ENCODE measurements at regions not wholly inside any gene's neighbourhood (a gene's known extent, or its start where the extent isn't known, plus 50 kb on each side); places are given as distances from the start of the nearest gene placed in this dataset.
"Not testable (repeated sequence)": the region's sequence is repeated elsewhere in the genome, so short reads cannot be mapped to it uniquely, and the experiment has no call there.

DNA sequence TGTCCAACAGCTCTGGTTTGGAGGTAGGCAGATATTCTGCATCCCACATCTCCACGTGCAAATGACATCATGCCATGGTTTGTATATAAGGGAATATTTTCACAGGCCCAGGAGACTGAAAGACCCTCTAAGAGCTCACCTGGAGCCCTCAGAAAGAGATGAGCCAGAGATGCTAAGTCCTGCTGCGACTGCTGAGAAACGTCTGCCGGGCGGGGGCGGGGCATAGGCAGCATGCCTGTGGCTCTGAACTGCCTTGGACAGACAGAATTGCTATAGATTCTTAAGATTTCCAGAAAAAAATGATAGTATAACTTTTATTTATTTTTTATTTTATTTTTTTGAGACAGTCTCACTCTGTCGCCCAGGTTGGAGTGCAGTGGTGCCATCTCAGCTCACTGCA, 64.2 kb upstream of the METTL9 start:
- not testable (repeated sequence) for DNase-seq

GRCh38 chr16:21536740-21537139, 62.6 kb upstream of the METTL9 start:
- not testable (repeated sequence) for DNase-seq

- not testable (repeated sequence) for DNase-seq
Observed at GRCh38 chr16:21537598-21537997, 61.8 kb upstream of the METTL9 start.

GRCh38 chr16:21539107-21539618, 60.2 kb upstream of the METTL9 start:
- DNase-seq: not testable (repeated sequence)

DNA sequence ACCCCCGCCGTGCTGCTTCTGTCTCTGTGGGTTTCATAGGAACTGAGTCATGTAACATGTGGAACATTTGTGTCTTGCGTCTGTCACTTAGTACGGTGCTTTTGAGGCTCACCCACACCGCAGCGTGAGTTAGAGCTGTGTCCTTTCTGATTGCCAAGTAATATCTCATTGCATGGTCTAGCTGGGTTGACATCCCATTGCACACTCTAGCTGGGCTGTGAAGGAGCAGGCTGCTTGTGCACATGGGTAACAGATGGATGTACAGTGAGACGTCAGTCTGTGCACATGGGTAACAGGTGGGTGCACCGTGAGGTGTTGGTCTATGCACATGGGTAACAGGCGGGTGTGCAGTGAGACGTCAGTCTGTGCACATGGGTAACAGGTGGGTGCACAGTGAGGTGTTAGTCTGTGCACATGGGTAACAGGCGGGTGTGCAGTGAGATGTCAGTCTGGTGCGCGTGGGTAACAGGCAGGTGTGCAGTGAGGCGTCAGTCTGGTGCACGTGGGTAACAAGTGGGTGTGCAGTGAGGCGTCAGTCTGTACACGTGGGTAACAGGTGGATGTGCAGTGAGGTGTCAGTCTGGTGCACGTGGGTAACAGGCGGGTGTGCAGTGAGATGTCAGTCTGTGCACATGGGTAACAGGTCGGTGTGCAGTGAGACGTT, 58.5 kb upstream of the METTL9 start:
- not testable (repeated sequence) for DNase-seq

GRCh38 chr16:21541611-21542051, 57.7 kb upstream of the METTL9 start:
- not testable (repeated sequence) for DNase-seq

- not testable (repeated sequence) for DNase-seq
Observed at GRCh38 chr16:21542075-21542474, 57.3 kb upstream of the METTL9 start.

DNA sequence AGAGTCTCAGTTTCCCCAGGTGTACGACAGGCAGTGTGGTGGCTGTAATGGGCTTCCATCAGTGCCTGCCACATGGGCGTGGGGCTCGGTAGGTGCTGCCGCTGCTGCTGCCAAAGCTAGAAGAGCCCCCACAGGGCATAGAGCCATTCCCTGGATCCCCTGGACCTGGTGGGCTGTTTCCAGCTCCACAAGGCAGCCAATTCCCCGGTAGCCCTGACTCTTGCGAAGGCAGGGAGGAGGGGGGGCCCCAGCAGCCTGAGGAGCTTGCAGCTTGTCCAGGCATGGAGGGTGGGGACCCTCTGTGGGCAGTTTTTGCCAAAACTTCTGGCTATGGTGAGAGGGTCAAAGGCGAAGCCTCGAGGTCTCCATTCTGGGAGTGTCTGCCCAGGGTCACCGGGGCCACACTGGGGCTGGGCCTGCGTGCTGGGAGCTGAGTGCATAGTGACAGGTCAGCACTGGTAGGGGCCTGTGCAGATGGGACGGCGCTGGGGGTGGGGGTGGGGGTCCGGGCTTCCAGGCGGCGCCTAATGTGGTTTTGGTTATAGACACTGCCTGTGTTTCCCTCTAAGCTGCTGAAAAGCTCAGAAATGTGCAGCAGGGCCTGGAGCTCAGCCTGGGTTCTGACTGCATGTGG, 56.8 kb upstream of the METTL9 start:
- DNase-seq: not testable (repeated sequence)

- not testable (repeated sequence) for DNase-seq
Observed at GRCh38 chr16:21543151-21543836, 56.1 kb upstream of the METTL9 start.

- DNase-seq: not testable (repeated sequence)
Observed at GRCh38 chr16:21545664-21546326, 53.6 kb upstream of the METTL9 start.

- not testable (repeated sequence) for DNase-seq
Observed at GRCh38 chr16:21549396-21549795, 50.0 kb upstream of the METTL9 start.

All from NCI-H1048 (cell line).